Fibroblast of lung (primary cell): ENCODE measurements at regions not wholly inside any gene's neighbourhood (a gene's known extent, or its start where the extent isn't known, plus 50 kb on each side); places are given as distances from the start of the nearest gene placed in this dataset.

ENCODE experiments used
- DNase-seq, 2 donors: peaks; one replicate each; pipeline versions ENCODE4 v3.0.0 to v3.0.0-alpha.2; 2010; ENCODE audit warnings: low read depth in 2 of 2
- H2AFZ ChIP-seq: 2 replicates; pipeline ENCODE4 v1.5.1; 2012; ENCODE audit warnings: low read length, control low read depth, inconsistent platforms
- H3K27ac ChIP-seq: 2 replicates; pipeline ENCODE4 v1.5.1; 2011; ENCODE audit warnings: low read length, control low read depth; ENCODE audit not compliant: insufficient read depth
- H3K27me3 ChIP-seq: 2 replicates; pipeline ENCODE4 v1.5.1; 2011; ENCODE audit warnings: mild to moderate bottlenecking, low read length; ENCODE audit not compliant: control insufficient read depth, insufficient read depth
- H3K36me3 ChIP-seq: 2 replicates; pipeline ENCODE4 v1.5.1; 2011; ENCODE audit warnings: low read length; ENCODE audit not compliant: control insufficient read depth, insufficient read depth
- H3K4me1 ChIP-seq: 2 replicates; pipeline ENCODE4 v1.5.1; 2011; ENCODE audit warnings: low read length; ENCODE audit not compliant: control insufficient read depth, insufficient read depth; ENCODE audit errors: extremely low read depth
- H3K4me2 ChIP-seq: 2 replicates; pipeline ENCODE4 v1.5.1; 2011; ENCODE audit warnings: low read length, control low read depth; ENCODE audit not compliant: insufficient read depth; ENCODE audit errors: extremely low read depth
- H3K4me3 ChIP-seq, 4 experiments: fragments of 200-600 bp in 1 of 4; sonication (generic) in 1 of 4; replicated peaks in 1 of 4; 2 replicates each; pipeline ENCODE4 v1.5.1; 2011 to 2016; ENCODE audit warnings: low read length in 4 of 4, low read depth in 3 of 4, mild to moderate bottlenecking in 3 of 4, control low read depth in 2 of 4, inconsistent platforms in 1 of 4, mixed read lengths in 1 of 4; ENCODE audit not compliant: insufficient read depth in 1 of 4; ENCODE audit errors: control extremely low read depth in 1 of 4
- H3K79me2 ChIP-seq: 2 replicates; pipeline ENCODE4 v1.5.1; 2012; ENCODE audit warnings: mild to moderate bottlenecking, low read length, inconsistent platforms; ENCODE audit not compliant: control insufficient read depth, insufficient read depth
- H3K9ac ChIP-seq: 2 replicates; pipeline ENCODE4 v1.5.1; 2011; ENCODE audit warnings: mild to moderate bottlenecking, low read length, control low read depth; ENCODE audit not compliant: insufficient read depth
- H3K9me3 ChIP-seq: 2 replicates; pipeline ENCODE4 v1.5.1; 2012; ENCODE audit warnings: low read depth, low read length; ENCODE audit not compliant: control insufficient read depth, insufficient read depth
- H4K20me1 ChIP-seq: 2 replicates; pipeline ENCODE4 v1.5.1; 2011; ENCODE audit warnings: low read length; ENCODE audit not compliant: control insufficient read depth, insufficient read depth; ENCODE audit errors: extremely low read depth
- CTCF ChIP-seq, 2 donors: IDR thresholded peaks in 1 of 2; conservative IDR thresholded peaks in 1 of 2; 1 replicate in 1 of 2; 2 replicates in 1 of 2; pipeline ENCODE4 v1.5.1; 2011 to 2012; ENCODE audit warnings: low read length in 2 of 2, control low read depth in 1 of 2, inconsistent platforms in 1 of 2, low read depth in 1 of 2, mild to moderate bottlenecking in 1 of 2
- EZH2 ChIP-seq: IDR thresholded peaks from 2 replicates; pipeline ENCODE4 v1.5.1; 2012; ENCODE audit warnings: low read length, control low read depth, mild to moderate bottlenecking; ENCODE audit errors: missing control alignments

GRCh38 chr10:100693821-100694220, 51.6 kb upstream of the PAX2 start:
- Histone ChIP-seq H3K9ac (no peak overlapping the region), H3K27ac (no peak overlapping the region), H4K20me1 (no peaks in the 10 kb centered on the region), H3K4me3 (no peak overlapping the region), H3K79me2 (no peaks in the 10 kb centered on the region), H3K9me3 (no peaks in the 10 kb centered on the region), H3K4me2 (no peak overlapping the region), H2AFZ (no peak overlapping the region), H3K36me3 (no peaks in the 10 kb centered on the region), H3K4me1 (no peaks in the 10 kb centered on the region), H3K27me3 (no peaks in the 10 kb centered on the region)
- DNase-seq, result no peak
- TF ChIP-seq CTCF (conservative IDR thresholded peaks at IDR 0.05 in 1 of 2, IDR thresholded peaks at IDR 0.05 in 1 of 2; ENCODE audit: low read depth in 1 of 2, low read length in 2 of 2), result no peak
- TF ChIP-seq EZH2, result no peak
